ENCODE measurements at regions not wholly inside any gene's neighbourhood (a gene's known extent, or its start where the extent isn't known, plus 50 kb on each side); places are given as distances from the start of the nearest gene placed in this dataset.
"Not testable (repeated sequence)": the region's sequence is repeated elsewhere in the genome, so short reads cannot be mapped to it uniquely, and the experiment has no call there.

DNA sequence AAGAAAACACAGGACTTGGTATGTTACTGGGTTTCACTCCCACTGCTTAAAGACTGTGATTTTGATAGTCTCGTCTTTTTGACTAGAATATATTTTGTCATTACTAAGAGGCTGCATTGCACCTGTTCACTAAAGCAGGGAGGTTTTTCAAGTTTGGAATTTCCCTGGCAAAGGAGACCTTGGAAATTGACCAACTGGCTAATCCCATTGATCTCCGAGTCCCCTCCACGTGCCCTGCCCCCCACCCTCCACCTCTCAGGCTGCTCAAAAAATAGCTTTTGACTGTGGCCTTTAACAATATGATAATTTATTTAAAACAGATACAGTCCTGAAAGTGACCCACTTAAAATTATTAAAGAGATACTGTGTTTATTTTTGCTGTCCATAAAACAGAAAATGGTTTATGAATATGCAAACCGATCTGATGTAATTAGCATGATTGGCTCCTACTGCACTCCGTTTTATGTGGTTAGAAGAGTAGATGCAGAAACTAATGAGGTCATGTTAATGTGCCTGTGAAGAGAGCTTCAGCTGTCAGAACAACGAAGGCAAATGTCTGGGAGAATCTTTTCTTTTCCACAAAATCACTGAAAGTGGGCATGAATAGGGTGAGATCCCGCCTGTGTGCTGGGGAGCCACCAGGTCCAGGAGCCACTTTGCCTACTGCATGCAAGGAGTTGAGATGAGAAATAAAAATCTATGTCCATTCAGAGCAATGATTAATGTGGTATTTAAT, 361.5 kb downstream of the RRAGC start:
- DNase-seq: no peak

DNA sequence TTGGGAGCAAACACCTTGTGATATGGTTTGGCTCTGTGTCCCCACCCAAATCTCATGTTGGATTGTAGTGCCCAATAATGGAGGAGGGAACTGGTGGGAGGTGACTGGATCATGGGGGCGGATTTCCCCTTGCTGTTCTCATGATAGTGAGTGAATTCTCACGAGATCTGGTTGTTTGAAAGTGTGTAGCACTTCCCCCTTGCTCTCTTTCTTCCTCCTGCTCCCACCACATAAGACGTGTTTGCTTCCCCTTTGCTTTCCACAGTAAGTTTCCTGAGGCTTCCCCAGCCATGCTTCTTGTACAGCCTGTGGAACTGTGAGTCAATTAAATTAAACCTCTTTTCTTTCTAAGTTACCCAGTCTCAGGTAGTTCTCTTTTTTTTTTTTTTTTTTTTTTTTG, 366.3 kb downstream of the RRAGC start:
- DNase-seq: not testable (repeated sequence)

DNA sequence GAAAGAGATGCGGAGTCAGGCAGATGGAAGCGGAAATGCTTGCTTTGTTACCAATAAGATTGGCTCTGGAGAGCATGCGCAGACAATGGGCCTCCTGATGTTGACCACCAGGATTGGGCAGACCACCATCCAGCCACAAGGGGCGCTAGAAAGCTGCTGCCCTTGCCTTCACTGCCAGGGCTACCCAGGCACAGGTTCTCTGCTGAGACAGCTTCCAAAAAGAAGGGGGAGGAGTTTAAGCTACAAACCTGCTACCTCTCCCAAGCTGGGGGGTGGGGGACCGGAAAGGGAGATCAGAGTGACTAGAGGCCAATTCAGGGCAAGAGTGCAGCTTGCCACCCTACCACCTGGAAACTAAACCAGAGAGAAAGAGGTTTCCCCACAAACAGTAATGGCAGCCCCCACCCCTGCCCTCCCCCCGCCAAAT, 369.7 kb downstream of the RRAGC start:
- peak; percentile 68 for DNase-seq

DNA sequence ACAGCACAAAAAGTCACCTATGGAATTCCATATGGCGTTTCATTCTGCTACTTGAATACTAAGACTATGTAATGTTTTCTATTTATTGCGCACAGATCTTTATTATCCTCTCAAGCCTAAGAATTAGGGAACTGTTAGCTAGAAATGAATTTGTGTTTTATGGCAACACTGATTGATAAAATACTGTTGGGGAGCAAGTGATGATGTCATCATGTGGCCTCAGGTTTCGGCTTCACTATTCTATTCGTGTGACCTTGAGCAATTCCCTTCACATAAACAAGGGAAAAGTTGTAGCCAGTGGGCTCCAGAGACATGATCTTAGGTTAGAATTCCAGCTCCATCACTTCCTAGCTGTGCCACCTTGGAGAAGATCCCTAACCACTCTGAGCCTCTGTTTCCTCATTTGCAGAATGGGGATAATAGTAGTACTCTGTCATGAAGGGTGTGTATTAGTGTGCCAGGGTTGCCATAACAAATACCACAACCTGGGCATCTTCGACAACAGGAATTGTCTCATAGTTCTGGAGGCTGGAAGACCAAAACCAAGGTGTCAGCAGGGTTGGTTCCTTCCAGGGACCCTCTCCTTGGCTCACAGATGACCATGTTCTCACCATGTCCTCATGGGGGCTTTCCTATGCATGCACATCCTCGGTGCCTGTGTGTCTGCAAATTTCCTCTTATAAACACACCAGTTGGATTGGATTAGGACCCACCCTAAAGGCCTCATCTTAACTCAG, 371.2 kb downstream of the RRAGC start:
- no peak for DNase-seq

DNA sequence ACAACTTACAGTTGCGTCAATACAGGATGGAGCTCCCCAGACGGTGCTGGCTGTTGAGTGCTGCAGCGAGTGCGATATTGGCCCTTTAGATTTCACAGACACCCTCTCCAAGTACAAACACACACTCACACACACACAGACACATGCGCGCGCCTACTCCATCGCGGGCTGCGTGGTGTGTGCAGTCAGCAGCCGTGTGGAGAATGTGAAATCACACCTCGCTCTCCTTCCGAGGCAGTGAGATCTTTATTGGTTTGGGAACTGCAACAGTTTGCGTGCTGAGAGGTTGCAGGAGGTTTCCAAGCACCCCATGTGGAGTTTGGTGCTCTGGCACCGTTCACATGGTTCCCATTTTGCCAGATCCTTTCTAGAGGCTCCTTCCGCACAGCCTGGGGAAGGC, 372.2 kb downstream of the RRAGC start:
- DNase-seq: no peak

DNA sequence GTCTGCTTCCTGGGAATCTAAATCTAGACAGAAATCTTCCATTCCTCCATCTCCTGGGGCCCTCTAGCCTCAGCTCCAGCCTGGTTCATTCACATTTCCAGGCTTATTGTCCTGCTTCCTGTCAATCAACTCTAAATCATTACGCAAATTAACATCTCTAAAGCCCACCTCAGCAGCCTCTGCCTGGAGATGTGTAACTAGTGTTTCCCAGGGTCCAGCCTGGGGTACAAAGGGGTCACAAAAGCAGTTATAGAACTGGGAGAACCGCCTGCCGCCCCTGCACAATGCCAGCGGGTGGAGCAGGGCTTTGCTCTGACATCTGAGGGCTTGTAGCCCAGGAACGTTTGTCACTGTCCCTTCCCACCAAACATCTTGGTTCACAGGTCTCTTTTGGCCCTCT, 373.5 kb downstream of the RRAGC start:
- no peak for DNase-seq

DNA sequence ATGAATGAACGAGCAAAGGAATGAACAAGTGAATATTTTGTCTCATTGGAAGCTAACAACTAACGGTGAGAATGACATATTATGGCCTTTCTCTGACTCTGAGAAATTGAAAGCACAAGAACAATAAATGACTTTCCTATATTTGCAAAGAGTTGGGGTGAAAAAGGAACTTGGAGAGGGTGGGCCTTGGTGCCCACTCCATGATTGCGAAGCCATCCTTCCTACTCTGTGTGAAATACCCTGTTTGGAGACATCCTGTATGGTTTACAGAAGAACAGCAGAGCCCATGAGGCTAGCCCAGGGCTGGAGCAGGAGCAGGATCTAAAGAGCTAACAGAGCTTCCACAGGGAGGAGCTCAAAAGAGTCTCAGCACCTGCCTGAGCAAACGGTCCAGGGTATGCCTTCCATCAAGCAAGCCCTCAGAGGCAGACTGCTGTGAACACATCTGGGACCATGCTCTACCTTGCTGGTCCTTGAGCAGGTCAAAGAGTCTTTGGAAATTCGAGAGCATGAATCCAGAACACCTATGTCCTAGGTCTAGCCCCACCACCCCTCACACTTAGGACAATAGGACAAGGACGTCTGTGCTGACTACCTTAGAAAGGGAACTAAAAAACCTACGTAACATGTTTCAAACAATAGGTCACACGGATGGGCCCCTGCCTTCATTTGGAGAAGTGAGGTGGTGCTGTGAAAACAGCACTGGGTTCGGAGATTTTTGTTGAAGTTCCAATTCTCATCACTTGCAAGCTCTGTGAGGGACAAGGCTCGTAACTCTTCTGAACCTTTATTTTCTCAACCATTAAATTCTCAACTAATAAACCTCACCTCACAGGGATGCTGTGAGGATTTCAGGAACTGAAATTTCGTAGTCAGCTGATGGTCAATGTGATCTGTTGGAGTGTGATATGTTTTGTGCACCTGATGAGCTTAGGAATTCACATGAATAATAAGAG, 377.4 kb downstream of the RRAGC start:
- DNase-seq: no peak

DNA sequence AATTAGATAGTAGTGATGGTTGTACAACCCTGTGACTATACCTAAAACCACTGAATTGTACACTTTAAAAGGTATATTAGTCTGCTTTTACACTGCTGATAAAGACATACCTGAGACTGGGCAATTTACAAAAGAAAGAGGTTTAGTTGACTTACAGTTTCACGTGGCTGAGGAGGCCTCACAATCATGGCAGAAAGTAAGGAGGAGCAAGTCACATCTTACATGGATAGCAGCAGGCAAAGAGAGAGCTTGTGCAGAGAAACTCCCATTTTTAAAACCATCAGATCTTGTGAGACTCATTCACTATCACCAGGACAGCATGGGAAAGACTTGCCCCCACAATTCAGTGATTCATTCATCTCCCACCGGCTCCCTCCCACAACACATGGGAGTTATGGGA, 379.9 kb downstream of the RRAGC start:
- not testable (repeated sequence) for DNase-seq

DNA sequence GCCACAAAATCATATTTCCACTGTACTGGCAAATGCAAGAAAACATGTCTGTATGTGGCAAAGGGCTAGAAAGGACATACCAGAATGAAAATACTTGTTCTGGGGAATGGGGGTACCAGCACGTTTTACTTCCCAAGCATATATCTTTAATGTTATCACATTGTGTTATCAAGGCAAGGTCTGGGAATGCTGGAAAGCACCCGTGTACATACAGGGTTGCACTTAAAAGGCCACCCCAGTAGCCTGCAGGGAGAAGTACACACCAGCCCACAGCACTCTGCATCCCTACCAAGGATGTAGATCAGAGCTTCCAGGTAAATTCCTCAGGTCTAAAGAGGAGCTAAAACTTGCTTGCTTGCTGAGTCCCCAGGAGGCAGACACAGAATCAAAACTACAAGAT, 381.8 kb downstream of the RRAGC start:
- no peak for DNase-seq

DNA sequence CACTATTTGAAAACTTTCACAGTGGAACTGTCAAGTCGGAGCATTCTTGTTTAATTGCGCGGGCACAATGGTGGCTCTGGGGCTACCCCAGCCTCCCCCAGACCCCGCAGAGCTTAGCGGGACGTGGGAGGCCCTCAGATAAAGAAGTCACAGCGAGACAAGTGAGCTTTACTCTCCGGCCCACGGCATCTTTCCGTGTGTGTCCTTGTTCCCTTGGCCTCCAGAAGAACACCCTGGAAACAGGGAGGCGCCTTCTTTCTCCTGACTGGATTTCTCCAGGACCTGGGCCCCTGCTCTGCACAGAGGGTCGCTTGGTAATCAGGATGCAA, 382.8 kb downstream of the RRAGC start:
- no peak for DNase-seq

DNA sequence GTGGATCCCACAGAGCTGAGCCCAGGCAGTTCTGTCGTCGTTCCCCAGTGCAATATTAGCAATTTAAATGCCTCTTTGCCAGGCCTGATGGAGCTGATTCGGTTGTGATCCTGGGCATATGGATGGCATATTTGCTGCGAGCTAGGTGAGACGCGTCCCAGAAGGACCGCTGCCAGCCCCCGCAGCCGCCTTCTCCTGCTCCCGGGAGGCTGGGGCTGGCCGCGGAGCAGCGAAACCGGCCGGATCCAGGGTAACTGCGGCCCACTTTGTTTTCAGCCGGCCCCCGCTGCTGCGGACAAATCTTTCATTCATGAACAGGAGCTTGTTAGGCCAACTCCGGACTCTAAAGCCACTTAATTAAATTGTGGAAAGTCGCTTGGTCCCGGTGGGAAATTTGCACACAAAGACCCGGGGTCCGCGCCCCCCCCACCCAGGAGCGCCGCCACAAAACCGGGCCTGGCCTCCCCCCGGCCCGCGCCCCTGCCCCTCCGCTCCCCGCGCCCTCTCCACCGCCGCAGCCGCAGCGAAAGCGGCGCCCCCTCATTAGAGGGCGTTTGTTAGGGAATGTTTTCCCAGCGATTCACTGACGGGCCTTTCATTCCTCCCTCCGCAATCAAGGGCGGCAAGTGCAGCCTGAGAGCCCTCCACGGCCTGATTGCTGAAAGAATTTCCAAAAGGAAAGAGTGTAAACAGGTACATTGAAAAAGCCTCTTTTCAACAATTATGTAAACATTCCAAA, 383.3 kb downstream of the RRAGC start:
- no peak for DNase-seq

DNA sequence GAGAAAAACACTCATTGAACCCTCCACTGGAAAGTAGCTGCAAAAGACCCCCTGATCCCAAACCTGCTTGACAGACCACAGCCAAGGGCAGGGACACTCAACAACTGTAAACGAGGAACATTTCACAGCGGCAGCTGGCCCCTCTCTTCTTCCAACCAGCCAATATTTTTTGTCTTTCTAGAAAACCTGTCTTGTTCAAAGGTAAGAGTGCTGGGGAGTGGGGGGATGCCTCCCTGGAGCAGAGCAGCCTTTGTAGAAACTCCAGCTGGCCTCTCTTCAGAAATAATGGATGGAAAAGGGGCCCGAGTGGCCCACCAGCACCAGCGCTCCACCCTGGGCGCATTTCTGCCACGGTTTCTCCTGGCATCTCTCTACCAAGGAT, 384.0 kb downstream of the RRAGC start:
- DNase-seq: no peak

DNA sequence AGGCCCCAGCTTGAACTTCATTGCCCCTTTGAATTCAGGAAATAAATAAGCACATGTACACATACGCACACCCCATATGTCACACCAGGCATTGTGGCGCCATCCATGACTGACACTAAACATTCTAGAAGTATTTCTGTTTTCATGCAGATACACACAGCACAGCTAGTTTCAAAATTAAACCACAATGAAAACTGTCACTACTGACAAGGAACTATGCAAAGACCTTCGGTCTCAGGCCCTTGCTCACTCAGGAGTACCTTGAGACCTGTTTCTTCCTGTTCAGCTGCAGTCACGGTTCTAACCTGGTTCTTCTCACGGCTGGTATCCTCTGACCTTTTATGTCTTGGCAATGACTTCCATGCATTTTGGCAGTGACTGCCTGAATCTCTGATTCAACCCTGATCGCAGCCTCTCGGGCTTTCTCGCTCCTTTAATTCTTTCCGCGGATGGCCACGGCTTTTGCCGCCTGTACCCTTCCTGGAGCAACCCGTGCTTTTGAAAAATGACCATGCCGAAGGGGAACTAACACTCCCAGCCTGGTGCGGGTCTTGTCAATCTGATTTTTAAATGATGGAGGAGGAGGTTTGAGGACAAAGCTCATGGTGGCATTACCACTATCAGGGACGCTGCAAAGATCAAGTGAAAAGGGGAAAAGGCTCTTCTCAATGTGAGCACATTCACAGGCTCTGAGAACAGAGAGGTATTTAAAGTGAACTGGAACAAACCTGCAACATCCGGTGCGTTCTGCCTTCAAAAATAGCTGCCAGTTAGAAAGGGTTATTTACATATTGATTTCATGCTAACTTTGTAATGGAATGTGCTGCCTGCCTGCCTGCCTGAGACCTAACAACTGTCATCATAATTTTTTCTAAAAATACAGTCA, 384.6 kb downstream of the RRAGC start:
- no peak for DNase-seq

DNA sequence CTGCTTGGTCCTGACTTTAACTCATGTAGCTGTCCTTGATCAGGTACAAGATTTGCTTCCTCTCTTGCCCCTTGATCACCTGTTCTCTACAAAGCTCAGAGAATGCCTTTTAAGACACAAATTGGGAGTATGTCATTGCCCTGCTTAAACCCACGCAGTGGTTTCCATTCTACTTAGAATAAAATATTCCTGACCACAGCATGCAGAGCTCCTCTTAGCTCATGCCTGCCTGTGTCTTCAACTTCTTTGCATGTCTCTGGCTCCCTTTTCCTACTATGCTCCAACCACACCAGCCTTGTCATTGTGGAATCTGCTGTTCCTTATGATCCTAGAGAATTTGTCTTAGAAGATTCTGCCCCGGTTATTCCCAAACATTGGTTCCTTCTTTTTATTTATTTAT, 393.1 kb downstream of the RRAGC start:
- no peak for DNase-seq

DNA sequence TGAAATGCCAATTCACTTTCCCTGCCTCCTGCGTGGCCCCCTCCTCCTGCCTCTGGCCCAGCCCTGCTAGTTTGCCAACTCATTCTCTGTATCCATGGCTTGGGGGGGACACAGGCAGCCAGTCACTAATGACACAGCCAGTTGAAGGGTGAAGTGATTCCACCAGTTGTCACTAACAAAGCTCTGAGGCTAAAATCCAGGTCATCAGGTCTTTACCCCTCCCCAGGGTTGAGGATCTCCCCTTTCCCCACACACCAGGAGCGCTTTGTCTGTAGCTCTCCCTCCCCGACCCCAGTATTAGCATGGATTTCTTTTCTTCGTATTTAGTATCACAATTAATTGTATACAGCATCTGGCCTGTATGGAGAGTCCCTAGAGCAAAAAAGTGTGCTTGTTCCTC, 394.1 kb downstream of the RRAGC start:
- DNase-seq: no peak

DNA sequence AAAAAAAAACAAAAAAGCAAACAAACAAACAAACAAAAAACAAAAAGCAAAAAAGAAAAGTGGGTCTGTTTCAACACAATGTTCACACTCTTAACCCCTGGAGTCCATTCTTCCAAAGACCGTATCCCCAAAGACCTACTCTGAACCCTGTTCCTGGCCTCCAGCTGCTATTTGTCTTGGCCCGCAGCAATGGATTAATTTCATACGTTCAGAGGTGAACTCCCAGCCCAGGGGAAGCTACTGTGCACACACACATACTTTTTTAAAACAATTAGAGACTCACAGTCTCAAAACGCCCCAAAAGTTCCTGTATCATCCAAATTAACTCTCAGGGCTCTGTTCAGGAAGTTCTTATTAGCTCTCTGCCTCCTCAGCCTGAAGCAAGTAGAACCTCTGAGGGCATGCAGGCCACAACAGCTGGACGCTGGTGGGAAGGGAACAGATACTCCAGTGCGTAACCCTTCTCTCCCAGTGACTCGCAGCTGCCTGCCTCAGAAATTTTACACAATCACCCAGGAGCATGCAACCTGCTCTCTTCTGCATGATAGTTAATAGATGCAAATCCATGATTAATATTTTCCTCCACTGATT, 395.4 kb downstream of the RRAGC start:
- no peak for DNase-seq

DNA sequence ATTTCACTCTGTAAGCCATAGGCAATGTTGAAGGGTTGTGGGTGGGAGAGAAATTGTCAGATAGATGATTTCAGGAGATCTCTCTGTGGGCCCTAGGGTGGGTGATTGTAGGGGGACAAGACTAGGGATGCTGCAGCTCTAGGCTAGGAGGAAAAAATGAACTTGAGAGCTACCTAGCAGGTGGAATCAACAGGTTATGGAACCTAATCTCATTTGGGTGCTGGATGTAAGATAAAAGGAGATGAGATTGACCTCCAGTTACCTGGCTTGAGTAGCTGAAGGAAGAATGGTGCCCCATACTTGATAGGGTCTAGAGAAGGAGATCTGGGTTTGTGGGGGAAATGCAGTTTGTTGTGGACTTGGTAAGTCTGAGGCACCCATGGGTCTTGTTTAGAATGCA, 396.5 kb downstream of the RRAGC start:
- no peak for DNase-seq

DNA sequence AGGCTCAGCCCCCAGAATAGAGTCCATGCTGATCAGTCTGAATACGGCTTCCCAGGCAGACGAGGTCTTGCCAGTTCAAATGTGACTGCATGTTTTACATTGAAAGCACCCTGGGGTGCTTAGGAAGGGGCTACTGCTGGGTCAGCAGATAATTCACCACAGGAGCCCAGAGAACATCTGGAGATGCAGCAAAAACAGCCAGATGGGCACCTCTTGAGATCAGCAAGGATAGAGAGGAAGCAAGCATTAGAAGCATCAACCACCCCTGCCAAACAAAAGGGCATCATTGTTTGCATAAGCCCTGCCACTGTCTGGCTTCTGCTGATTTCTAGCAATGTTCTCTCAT, 403.1 kb downstream of the RRAGC start:
- DNase-seq: no peak

DNA sequence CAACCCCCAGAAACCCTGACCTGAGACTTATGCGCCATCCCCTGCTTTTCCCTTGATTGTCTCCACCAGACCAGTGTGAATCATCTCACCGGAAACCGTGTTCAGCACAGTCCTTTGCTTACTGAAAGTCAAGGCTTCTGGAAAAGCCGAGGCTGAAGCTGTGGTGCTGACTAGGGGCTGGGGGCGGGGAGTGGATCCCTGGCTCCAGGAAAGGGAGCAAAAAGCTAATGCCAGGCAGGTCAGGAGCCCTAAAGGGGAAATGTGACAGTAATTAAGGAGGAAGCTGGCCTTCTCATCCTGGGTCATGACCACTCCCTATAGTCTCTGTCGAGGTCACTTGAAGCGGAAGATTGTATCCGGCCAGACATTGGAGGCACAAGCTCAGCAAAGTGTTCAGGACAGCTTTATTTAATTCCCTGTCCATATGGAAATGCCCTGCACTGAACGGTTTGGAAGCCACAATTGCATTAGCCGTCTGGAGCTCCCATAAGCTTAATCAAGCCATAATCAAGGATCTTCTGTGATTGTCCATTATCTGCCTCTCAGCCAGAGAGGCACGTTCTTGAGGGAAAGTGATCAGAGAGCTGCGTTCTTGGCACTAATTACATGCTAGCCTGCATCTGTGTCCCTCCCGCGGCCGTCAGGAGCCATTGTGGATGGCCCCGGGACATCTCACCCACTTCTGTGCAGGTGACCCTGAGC, 403.6 kb downstream of the RRAGC start:
- DNase-seq: no peak

DNA sequence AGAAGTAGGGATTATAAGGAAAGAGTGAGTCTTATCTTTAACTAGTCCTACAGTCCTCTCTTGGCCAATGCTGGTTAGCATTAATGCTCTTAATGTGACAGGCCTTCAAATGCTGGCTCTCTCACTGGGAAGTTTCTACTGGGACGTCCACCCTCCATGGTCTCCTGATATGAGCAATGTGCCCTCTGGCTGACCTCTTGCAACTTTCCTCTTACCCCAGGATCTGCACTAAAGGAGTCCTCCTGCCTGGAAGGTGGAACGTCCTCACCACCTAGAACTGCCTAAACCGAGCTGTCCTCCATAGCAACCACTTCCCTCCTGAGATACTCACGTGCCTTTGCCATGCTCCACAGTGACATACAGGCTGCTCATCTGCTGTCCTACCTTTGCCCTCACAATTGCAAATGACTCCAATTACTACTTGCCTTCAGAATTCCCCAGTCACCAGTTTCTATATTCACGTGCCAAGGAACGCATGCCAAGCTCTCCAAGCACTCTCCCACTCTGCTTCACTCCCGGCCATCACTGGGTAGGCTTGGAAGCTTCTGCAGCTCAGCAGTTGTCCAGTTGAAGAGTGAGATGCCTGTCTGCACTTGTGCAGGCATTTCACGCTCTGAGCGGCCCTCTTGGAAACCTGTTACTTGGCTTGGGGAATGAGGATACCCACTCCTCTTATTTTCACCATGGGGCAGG, 404.7 kb downstream of the RRAGC start:
- DNase-seq: no peak
